H9 (cell line): ENCODE measurements at regions not wholly inside any gene's neighbourhood (a gene's known extent, or its start where the extent isn't known, plus 50 kb on each side); places are given as distances from the start of the nearest gene placed in this dataset.
A peak's percentile ranks its signal among the peaks of the same experiment; 100 is the strongest.

ENCODE experiments used
- DNase-seq: peaks from one replicate; pipeline ENCODE4 v3.0.0-alpha.2; 2017
- H2AFZ ChIP-seq: one replicate; pipeline ENCODE4 v1.6.1; 2013; ENCODE audit warnings: mild to moderate bottlenecking, low read length, control low read depth, moderate library complexity
- H2AK5ac ChIP-seq: 2 replicates; pipeline ENCODE4 v1.6.1; 2013; ENCODE audit warnings: low read length, control low read depth, mixed read lengths; ENCODE audit not compliant: insufficient read length
- H2BK120ac ChIP-seq: one replicate; pipeline ENCODE4 v1.6.1; 2013; ENCODE audit warnings: low read depth, mild to moderate bottlenecking, low read length, control low read depth, inconsistent platforms; ENCODE audit not compliant: poor library complexity, severe bottlenecking
- H2BK12ac ChIP-seq: 2 replicates; pipeline ENCODE4 v1.6.1; 2013; ENCODE audit warnings: low read length, control low read depth, mixed read lengths, low read depth; ENCODE audit not compliant: insufficient read length
- H2BK15ac ChIP-seq: 2 replicates; pipeline ENCODE4 v1.6.1; 2013; ENCODE audit warnings: low read depth, low read length, control low read depth
- H2BK20ac ChIP-seq: one replicate; pipeline ENCODE4 v1.6.1; 2013; ENCODE audit warnings: low read depth, mild to moderate bottlenecking, low read length, control low read depth, inconsistent platforms; ENCODE audit not compliant: poor library complexity, severe bottlenecking
- H2BK5ac ChIP-seq: 2 replicates; pipeline ENCODE4 v1.6.1; 2013; ENCODE audit warnings: low read length, control low read depth, mixed read lengths; ENCODE audit not compliant: insufficient read length
- H3K14ac ChIP-seq: 2 replicates; pipeline ENCODE4 v1.6.1; 2013; ENCODE audit warnings: low read length, control low read depth; ENCODE audit not compliant: insufficient read depth
- H3K18ac ChIP-seq: 2 replicates; pipeline ENCODE4 v1.6.1; 2013; ENCODE audit warnings: low read depth, mild to moderate bottlenecking, mixed read lengths, low read length, control low read depth; ENCODE audit not compliant: insufficient read length
- H3K23ac ChIP-seq: 2 replicates; pipeline ENCODE4 v1.6.1; 2013; ENCODE audit warnings: low read length, control low read depth, mixed read lengths, low read depth; ENCODE audit not compliant: insufficient read length
- H3K23me2 ChIP-seq: 2 replicates; pipeline ENCODE4 v1.6.1; 2013; ENCODE audit warnings: low read depth, mild to moderate bottlenecking, mixed read lengths, low read length, control low read depth; ENCODE audit not compliant: insufficient read length, poor library complexity, severe bottlenecking
- H3K27ac ChIP-seq: 2 replicates; pipeline ENCODE4 v1.5.1; 2013; ENCODE audit warnings: low read length, control low read depth, mixed read lengths, low read depth; ENCODE audit not compliant: insufficient read length
- H3K27me3 ChIP-seq: 2 replicates; pipeline ENCODE4 v1.6.1; 2013; ENCODE audit warnings: low read length, control low read depth, inconsistent platforms; ENCODE audit not compliant: insufficient read depth
- H3K4ac ChIP-seq: 2 replicates; pipeline ENCODE4 v1.6.1; 2013; ENCODE audit warnings: low read depth, mild to moderate bottlenecking, control low read depth, inconsistent platforms, low read length, moderate library complexity
- H3K4me1 ChIP-seq: 2 replicates; pipeline ENCODE4 v1.6.1; 2013; ENCODE audit warnings: low read length, control low read depth, inconsistent platforms; ENCODE audit not compliant: insufficient read depth
- H3K4me2 ChIP-seq: 2 replicates; pipeline ENCODE4 v1.6.1; 2013; ENCODE audit warnings: low read length, control low read depth, mixed read lengths; ENCODE audit not compliant: insufficient read length, insufficient read depth
- H3K56ac ChIP-seq: 2 replicates; pipeline ENCODE4 v1.6.1; 2013; ENCODE audit warnings: low read depth, mild to moderate bottlenecking, mixed read lengths, low read length, control low read depth; ENCODE audit not compliant: insufficient read length
- H3K79me1 ChIP-seq: 2 replicates; pipeline ENCODE4 v1.6.1; 2013; ENCODE audit warnings: low read depth, mild to moderate bottlenecking, moderate library complexity, low read length, control low read depth, inconsistent platforms; ENCODE audit not compliant: insufficient read depth, poor library complexity, severe bottlenecking
- H3K79me2 ChIP-seq: 2 replicates; pipeline ENCODE4 v1.6.1; 2013; ENCODE audit warnings: low read length, control low read depth, inconsistent platforms; ENCODE audit not compliant: insufficient read depth
- H3K9ac ChIP-seq: 2 replicates; pipeline ENCODE4 v1.6.1; 2013; ENCODE audit warnings: low read length, control low read depth, mixed read lengths; ENCODE audit not compliant: insufficient read length; ENCODE audit errors: extremely low read depth
- H3K9me3 ChIP-seq: one replicate; pipeline ENCODE4 v1.6.1; 2013; ENCODE audit warnings: low read depth, low read length, inconsistent platforms; ENCODE audit not compliant: control insufficient read depth
- H3T11ph ChIP-seq: one replicate; pipeline ENCODE4 v1.6.1; 2013; ENCODE audit warnings: mild to moderate bottlenecking, low read length, control low read depth, inconsistent platforms
- H4K20me1 ChIP-seq: one replicate; pipeline ENCODE4 v1.6.1; 2013; ENCODE audit not compliant: control insufficient read depth, insufficient read length, insufficient read depth
- H4K5ac ChIP-seq: 2 replicates; pipeline ENCODE4 v1.6.1; 2013; ENCODE audit warnings: low read depth, mild to moderate bottlenecking, mixed read lengths, low read length, control low read depth; ENCODE audit not compliant: insufficient read length
- H4K8ac ChIP-seq: replicated peaks from 2 replicates; pipeline ENCODE4 v1.6.1; 2013; ENCODE audit warnings: low read length, control low read depth, mixed read lengths, low read depth; ENCODE audit not compliant: insufficient read length
- H4K91ac ChIP-seq: 2 replicates; pipeline ENCODE4 v1.6.1; 2013; ENCODE audit warnings: low read depth, mild to moderate bottlenecking, moderate library complexity, mixed read lengths, low read length, control low read depth; ENCODE audit not compliant: insufficient read length
- H3K27ac Mint-ChIP-seq, 3 experiments: 2 replicates in 2 of 3; 3 replicates in 1 of 3; pipeline ENCODE4 v1.8.0; 2020 to 2021; ENCODE audit warnings: mixed read lengths in 3 of 3, mild to moderate bottlenecking in 1 of 3, moderate library complexity in 1 of 3
- H3K27me3 Mint-ChIP-seq: 2 replicates; pipeline ENCODE4 v1.8.0; 2021; ENCODE audit warnings: low read depth, mild to moderate bottlenecking, moderate library complexity, mixed read lengths
- H3K36me3 Mint-ChIP-seq, 3 experiments: 2 replicates in 2 of 3; 3 replicates in 1 of 3; pipeline ENCODE4 v1.8.0; 2020 to 2021; ENCODE audit warnings: low read depth in 3 of 3, mixed read lengths in 3 of 3; ENCODE audit not compliant: insufficient read depth in 1 of 3
- H3K4me1 Mint-ChIP-seq, 2 experiments: 2 replicates each; pipeline ENCODE4 v1.8.0; 2020; ENCODE audit warnings: mixed read lengths in 2 of 2
- H3K4me3 Mint-ChIP-seq, 2 experiments: 2 replicates in 1 of 2; 3 replicates in 1 of 2; pipeline ENCODE4 v1.8.0; 2020 to 2021; ENCODE audit warnings: mild to moderate bottlenecking in 2 of 2, mixed read lengths in 2 of 2, moderate library complexity in 1 of 2
- H3K9me3 Mint-ChIP-seq, 2 experiments: 2 replicates in 1 of 2; 3 replicates in 1 of 2; pipeline ENCODE4 v1.8.0; 2020; ENCODE audit warnings: mild to moderate bottlenecking in 2 of 2, mixed read lengths in 2 of 2, moderate library complexity in 1 of 2
- CTCF ChIP-seq: fragments of 200-600 bp; sonication (generic); conservative IDR thresholded peaks from 3 replicates; pipeline ENCODE4 v1.8.0; 2021; ENCODE audit warnings: antibody characterized with exemption, mild to moderate bottlenecking
- WGBS: extraction: QIAGEN DNeasy Blood & Tissue Kit; methylation state at CpG from one replicate; pipeline ENCODE4 v1.1.7; 2013; ENCODE audit warnings: missing lambda C conversion rate, low lambda C conversion rate, mixed read lengths; ENCODE audit not compliant: insufficient read length; ENCODE audit errors: extremely low coverage; 5-methylcytosine and 5-hydroxymethylcytosine counted together

- Histone ChIP-seq H3K4me1 (peaks cover 5% of the 10 kb centered on the region), H3K23me2 (peaks cover 3% of the 10 kb centered on the region), H2BK20ac (no peak overlapping the region), H3K27me3 (no peaks in the 10 kb centered on the region), H2BK12ac (no peak overlapping the region), H4K91ac (no peak overlapping the region), H4K20me1 (no peaks in the 10 kb centered on the region), H3K56ac (no peak overlapping the region), H3K23ac (no peak overlapping the region), H3K79me1 (no peaks in the 10 kb centered on the region), H3K4me2 (no peak overlapping the region), H4K5ac (no peak overlapping the region), H3K79me2 (peaks cover 4% of the 10 kb centered on the region; the same call in 1 of the 2 replicates), H3K27ac (no peak overlapping the region), H3K14ac (no peak overlapping the region), H2BK120ac (no peak overlapping the region), H2BK5ac (no peak overlapping the region), H3K9ac (no peak overlapping the region), H2AK5ac (no peak overlapping the region), H3K4ac (no peak overlapping the region), H4K8ac (no peak overlapping the region), H2AFZ (no peak overlapping the region), H3K9me3 (no peaks in the 10 kb centered on the region), H3K18ac (no peak overlapping the region), H2BK15ac (no peak overlapping the region), H3T11ph (no peak overlapping the region)
- Mint-ChIP-seq H3K27me3 (no peaks in the 10 kb centered on the region), H3K36me3 (peaks cover 0 to 7% (median 7%) of the 10 kb centered on the region in 3 experiments; a peak in 4 of 7 replicates), H3K9me3 (no peaks in the 10 kb centered on the region), H3K4me3 (no peak overlapping the region), H3K4me1 (peaks cover 52% of the 10 kb centered on the region in 2 experiments), H3K27ac (peak overlapping the region in 1 of 3 experiments; percentile 16; a peak in 1 of 7 replicates)
- no peak for TF ChIP-seq CTCF
- DNase-seq: no peak
- no CpG with 5 or more reads among the region's 1 CpG for WGBS
These were observed 66.2 kb upstream of the SLC39A10 start for GRCh38 chr2:195590861-195591205.
